CD1c-positive myeloid dendritic cell (primary cell): ENCODE measurements at regions not wholly inside any gene's neighbourhood (a gene's known extent, or its start where the extent isn't known, plus 50 kb on each side); places are given as distances from the start of the nearest gene placed in this dataset.

Source experiments
- DNase-seq: peaks from one replicate; pipeline ENCODE4 v3.0.0-alpha.2; 2016; ENCODE audit errors: extremely low spot score

- no peak for DNase-seq
Observed at GRCh38 chr1:58891347-58891746, 107.5 kb upstream of the JUN start.

- no peak for DNase-seq
Observed at GRCh38 chr1:58893257-58893869, 109.5 kb upstream of the JUN start.

- DNase-seq = no peak
Observed at GRCh38 chr1:58895082-58895481, 111.2 kb upstream of the JUN start.

- DNase-seq = peak; percentile 56
Observed at GRCh38 chr1:58895559-58896145, 111.8 kb upstream of the JUN start.

- no peak for DNase-seq
Observed at GRCh38 chr1:58896246-58897183, 112.7 kb upstream of the JUN start.

- peak; percentile 71 for DNase-seq
Observed at GRCh38 chr1:58898739-58899586, 115.1 kb upstream of the JUN start.

- peak; percentile 40 for DNase-seq
Observed at GRCh38 chr1:58899587-58900271, 115.9 kb upstream of the JUN start.

- no peak for DNase-seq
Observed at GRCh38 chr1:58900396-58900795, 116.5 kb upstream of the JUN start.

GRCh38 chr1:58901008-58901407 is 117.2 kb upstream of the JUN start:
- DNase-seq = no peak

GRCh38 chr1:58902830-58903513 is 119.1 kb upstream of the JUN start:
- no peak for DNase-seq

GRCh38 chr1:58903514-58904298 is 119.9 kb upstream of the JUN start:
- peak; percentile 94 for DNase-seq

- no peak for DNase-seq
Observed at GRCh38 chr1:58904299-58905125, 120.7 kb upstream of the JUN start.

GRCh38 chr1:58905126-58905490 is 121.3 kb upstream of the JUN start:
- no peak for DNase-seq

GRCh38 chr1:58905628-58906221 is 121.9 kb upstream of the JUN start:
- DNase-seq = no peak

GRCh38 chr1:58907398-58907797 is 123.6 kb upstream of the JUN start:
- no peak for DNase-seq

GRCh38 chr1:58908561-58909560 is 125.0 kb upstream of the JUN start:
- DNase-seq = no peak

- no peak for DNase-seq
Observed at GRCh38 chr1:58909914-58910681, 126.3 kb upstream of the JUN start.
